ENCODE measurements at regions not wholly inside any gene's neighbourhood (a gene's known extent, or its start where the extent isn't known, plus 50 kb on each side); places are given as distances from the start of the nearest gene placed in this dataset.

DNA sequence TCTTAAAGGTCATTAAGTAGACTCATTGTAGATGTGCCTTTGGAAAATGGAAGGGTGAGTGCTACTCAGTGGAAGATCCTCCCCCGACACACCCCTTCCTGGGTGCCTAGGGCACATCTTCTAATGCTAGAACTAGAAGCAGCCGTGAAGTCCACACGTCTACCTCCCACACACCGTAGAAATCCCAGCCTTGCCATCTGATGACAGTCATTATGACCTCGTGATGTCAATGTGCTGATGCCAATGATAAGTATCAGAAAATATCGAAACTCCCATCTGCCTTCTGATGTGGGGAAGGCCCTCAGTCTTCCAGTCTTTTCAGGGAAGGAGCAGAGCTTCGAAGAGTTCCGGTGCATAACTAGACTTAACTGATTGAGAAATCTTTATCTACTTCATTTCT is 282.1 kb upstream of the ROPN1 start:
- DNase-seq (ENCODE audit: extremely low read depth, low read depth): no peak
- TF ChIP-seq, protein P1, sequence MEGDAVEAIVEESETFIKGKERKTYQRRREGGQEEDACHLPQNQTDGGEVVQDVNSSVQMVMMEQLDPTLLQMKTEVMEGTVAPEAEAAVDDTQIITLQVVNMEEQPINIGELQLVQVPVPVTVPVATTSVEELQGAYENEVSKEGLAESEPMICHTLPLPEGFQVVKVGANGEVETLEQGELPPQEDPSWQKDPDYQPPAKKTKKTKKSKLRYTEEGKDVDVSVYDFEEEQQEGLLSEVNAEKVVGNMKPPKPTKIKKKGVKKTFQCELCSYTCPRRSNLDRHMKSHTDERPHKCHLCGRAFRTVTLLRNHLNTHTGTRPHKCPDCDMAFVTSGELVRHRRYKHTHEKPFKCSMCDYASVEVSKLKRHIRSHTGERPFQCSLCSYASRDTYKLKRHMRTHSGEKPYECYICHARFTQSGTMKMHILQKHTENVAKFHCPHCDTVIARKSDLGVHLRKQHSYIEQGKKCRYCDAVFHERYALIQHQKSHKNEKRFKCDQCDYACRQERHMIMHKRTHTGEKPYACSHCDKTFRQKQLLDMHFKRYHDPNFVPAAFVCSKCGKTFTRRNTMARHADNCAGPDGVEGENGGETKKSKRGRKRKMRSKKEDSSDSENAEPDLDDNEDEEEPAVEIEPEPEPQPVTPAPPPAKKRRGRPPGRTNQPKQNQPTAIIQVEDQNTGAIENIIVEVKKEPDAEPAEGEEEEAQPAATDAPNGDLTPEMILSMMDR (IDR thresholded peaks at IDR 0.05; ENCODE audit: low read depth, low read length): no peak

DNA sequence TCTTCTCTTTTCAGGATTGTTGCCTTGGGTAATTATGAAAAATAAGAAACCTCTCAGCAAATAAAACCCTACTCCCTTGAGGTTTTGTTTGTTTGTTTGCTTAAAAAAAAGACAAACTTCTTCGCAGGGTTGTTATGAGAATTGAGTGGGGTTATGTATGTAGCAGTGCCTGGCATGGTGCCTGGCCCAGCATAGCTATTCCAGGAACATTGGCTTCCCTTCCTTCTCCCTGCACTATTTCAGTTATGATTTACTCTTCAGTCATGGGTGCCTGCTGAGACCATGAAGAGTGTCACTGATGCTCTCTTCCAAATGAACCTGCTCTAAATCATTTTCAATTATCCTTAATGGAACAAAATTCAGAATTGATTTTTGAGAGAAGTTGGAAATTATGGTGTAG is 283.5 kb upstream of the ROPN1 start:
- TF ChIP-seq, protein P1 (IDR thresholded peaks at IDR 0.05; ENCODE audit: low read depth, low read length): no peak
- DNase-seq (ENCODE audit: extremely low read depth, low read depth): no peak

DNA sequence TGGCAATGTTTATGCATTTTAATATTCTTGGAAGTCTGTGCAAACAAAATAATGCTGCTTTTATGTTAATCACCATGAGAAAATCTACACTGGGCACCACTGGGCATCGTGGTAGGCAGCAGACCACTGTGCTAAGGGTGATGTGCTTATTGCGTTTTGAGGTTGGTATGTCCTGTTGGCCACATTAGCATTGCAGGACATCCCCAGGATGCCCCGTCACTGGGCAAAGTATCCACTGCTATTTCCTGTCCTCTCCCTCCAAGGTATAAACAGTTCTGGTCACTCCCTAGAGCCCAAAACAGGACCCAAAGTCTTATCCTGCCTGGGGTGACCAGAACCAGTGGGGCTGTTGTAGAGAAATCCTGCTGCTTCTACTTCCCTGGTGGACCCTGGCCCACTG is 284.2 kb upstream of the ROPN1 start:
- TF ChIP-seq, protein P1 (IDR thresholded peaks at IDR 0.05; ENCODE audit: low read depth, low read length): no peak
- DNase-seq (ENCODE audit: extremely low read depth, low read depth): no peak

DNA sequence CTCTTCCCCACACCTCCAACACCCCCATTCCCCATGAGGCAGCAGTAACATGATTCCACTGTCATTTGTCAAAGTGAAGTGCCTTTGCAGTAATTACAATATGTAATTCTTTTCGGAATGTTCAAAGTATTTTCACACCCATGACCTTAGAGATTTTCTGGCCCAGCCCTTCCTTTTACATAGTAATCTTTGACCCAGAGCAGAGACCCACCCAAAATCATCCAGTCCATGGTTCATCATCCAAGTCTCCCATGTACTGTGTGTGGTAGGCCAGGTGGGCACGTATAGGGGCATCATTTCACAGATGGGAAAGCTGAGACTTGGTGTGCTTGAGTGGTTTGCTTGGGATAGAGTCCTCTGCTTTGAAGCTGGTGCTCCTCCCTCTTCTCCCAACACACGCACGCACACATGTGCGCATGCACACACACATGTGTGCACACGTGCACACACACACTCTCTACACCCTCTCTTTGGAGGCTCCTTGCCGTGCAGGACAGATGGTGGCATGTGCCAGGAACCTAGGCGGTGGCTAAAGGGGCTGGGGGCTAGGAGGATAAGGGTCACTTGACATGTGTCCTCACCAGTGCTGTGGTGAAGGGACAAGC is 284.7 kb upstream of the ROPN1 start:
- DNase-seq (ENCODE audit: extremely low read depth, low read depth): no peak
- TF ChIP-seq, protein P1 (IDR thresholded peaks at IDR 0.05; ENCODE audit: low read depth, low read length): no peak

DNA sequence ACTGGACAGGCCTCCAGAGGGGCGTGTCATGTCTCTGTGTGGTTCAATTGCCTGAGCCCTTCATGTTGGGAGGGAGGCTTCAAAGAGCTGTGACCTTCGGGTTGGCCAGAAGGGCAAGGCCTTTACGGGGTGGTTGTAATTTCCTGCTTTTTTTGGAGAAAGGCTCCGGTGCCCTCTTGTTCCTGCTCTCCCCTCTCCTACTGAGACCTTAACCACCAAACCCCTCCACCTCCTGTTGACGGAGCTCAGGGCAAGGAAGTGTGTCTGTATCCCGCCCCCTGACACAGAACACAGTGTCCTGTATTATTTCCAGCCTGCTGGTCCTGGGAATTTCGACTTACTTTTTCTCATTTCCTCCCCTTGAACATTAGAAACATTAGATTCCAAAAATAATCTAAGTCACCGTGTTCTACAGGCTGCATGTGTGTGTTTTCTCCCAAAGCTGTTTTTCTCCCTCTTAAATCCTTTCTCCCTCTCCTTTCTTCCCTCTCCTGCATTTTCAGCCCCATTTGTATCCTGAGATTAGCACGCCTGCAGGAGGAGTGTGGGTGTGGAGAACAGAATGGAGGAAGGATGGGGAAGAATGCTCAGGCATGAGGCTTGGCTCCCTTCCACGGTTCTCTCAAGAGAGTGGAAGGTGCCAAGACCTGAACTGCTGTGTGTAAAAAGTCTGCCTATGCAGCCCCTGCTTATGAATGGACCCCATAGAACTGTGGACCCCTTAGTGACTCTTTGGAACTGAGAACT is 285.4 kb upstream of the ROPN1 start:
- no peak for DNase-seq (ENCODE audit: extremely low read depth, low read depth)
- TF ChIP-seq, protein P1 (IDR thresholded peaks at IDR 0.05; ENCODE audit: low read depth, low read length): no peak

DNA sequence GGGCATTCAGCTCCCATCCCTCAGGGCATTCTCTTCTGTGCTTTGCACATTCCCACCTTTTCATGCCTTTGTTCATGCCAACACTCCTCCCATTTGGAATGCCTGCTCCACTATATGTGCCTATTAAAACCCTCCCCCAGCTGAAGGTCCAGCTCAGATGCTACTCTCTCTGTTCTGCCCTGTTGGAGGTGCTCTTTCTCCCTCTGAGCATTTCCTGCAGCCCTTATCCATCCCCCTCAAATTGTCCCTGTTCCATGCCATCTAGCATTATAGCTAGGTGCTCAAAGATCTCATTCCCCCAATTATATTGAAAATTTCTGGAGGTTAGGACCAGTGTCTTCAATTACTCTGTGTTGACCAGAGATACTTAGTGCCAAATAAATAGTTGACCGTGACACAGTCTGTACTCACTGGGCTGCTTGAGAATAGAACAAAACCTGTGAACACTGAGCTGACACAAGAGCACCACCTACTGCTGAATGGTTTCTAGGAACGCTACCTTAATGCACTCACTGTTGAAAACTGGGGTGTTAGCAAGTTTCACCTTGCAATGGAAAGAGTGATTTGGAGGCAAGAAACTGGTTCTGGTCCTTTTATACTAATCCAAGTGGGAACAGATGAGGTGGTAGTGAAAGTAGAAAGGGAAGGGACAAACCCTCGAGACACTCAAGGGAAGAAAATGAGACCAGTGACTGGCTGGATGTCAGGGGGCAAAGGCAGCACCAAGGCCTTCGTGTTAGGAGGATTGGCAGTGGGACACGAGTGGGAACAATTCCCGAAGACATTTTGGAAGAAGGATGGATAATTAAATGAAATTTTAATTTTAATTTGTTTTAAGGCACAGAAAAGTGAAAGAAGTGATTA is 289.8 kb upstream of the ROPN1 start:
- TF ChIP-seq, protein P1 (IDR thresholded peaks at IDR 0.05; ENCODE audit: low read depth, low read length): peak; percentile 70
- peak; percentile 8 for DNase-seq (ENCODE audit: extremely low read depth, low read depth)
